ENCODE measurements at regions not wholly inside any gene's neighbourhood (a gene's known extent, or its start where the extent isn't known, plus 50 kb on each side); places are given as distances from the start of the nearest gene placed in this dataset.

- Histone ChIP-seq H3K9me3 (peaks cover 0 to 17% (median 5%) of the 10 kb centered on the region in 12 donors), H3K4me3 (no peak overlapping the region), H3K36me3 (no peaks in the 10 kb centered on the region), H3K27ac (no peak overlapping the region), H3K27me3 (peaks cover 0 to 14% (median 3%) of the 10 kb centered on the region in 9 donors), H3K4me1 (no peaks in the 10 kb centered on the region)
- no peak for DNase-seq
- TF ChIP-seq CTCF (IDR thresholded peaks at IDR 0.05) (no peak), POLR2A (IDR thresholded peaks at IDR 0.05) (no peak)
- intact Hi-C loops (cut with DNase I), result no loop called here
- no peak for ATAC-seq
- 86 to 89% (median 88%) methylated on average over 4 of the region's 4 CpGs for WGBS, 4 donors
These were observed 275.5 kb downstream of the VPS13C start for GRCh38 chr15:61784734-61785133.

GRCh38 chr15:61780278-61780980, 279.8 kb downstream of the VPS13C start:
- H3K4me3 ChIP-seq, result no peak overlapping the region
- DNase-seq, result no peak
- H3K4me1 ChIP-seq, result no peaks in the 10 kb centered on the region
- WGBS, 4 donors, result 82 to 87% (median 83%) methylated on average over 8 of the region's 8 CpGs
- peaks cover 0 to 21% (median 3%) of the 10 kb centered on the region in 9 donors for H3K27me3 ChIP-seq
- no peak for ATAC-seq
- H3K9me3 ChIP-seq, result no peaks in the 10 kb centered on the region
- no peaks in the 10 kb centered on the region for H3K36me3 ChIP-seq
- H3K27ac ChIP-seq, result no peak overlapping the region
- intact Hi-C loops (cut with DNase I), result no loop called here
- no peak for TF ChIP-seq POLR2A (IDR thresholded peaks at IDR 0.05)
- TF ChIP-seq CTCF (IDR thresholded peaks at IDR 0.05), result no peak

DNA sequence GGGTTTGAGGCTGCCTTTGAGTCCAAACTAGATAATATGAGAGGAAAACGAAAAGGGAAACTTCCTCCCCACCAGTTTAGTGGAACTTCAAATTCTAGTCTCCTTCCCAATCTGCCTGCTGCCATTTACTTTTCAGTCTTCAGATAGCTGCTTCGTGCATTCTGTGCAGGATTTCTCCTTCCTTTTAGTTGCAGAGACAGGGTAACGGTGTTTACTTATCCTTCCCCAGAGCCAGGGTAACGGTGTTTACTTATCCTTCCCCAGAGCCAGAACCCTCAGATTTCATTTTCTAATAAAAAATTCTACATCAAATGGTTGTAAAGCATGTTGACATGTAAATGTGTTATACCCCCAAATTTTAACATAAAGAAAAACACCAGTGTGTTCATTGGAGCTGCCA, 282.6 kb downstream of the VPS13C start:
- Histone ChIP-seq H3K4me1 (no peaks in the 10 kb centered on the region), H3K9me3 (peaks cover 0 to 9% (median under 1%) of the 10 kb centered on the region in 12 donors), H3K36me3 (no peaks in the 10 kb centered on the region), H3K27ac (no peak overlapping the region), H3K27me3 (peaks cover 0 to 21% (median 3%) of the 10 kb centered on the region in 9 donors), H3K4me3 (no peak overlapping the region)
- DNase-seq, result no peak
- ATAC-seq, result no peak
- 48 to 56% (median 53%) methylated on average over 4 of the region's 4 CpGs for WGBS, 4 donors
- TF ChIP-seq POLR2A (IDR thresholded peaks at IDR 0.05), result no peak
- TF ChIP-seq CTCF (IDR thresholded peaks at IDR 0.05), result no peak
- intact Hi-C loops (cut with DNase I), result no loop called here

GRCh38 chr15:61769557-61769956, 290.7 kb downstream of the VPS13C start:
- H3K27ac ChIP-seq, result no peak overlapping the region
- no peak overlapping the region for H3K4me3 ChIP-seq
- no peaks in the 10 kb centered on the region for H3K36me3 ChIP-seq
- ATAC-seq, result no peak
- H3K27me3 ChIP-seq, result peaks cover 0 to 14% (median 0%) of the 10 kb centered on the region in 9 donors
- intact Hi-C loops (cut with DNase I), result no loop called here
- H3K9me3 ChIP-seq, result peaks cover 0 to 26% (median 7%) of the 10 kb centered on the region in 12 donors
- TF ChIP-seq CTCF (IDR thresholded peaks at IDR 0.05) (no peak), POLR2A (IDR thresholded peaks at IDR 0.05) (no peak)
- H3K4me1 ChIP-seq, result no peaks in the 10 kb centered on the region
- no peak for DNase-seq
- WGBS, 4 donors, result 88 to 97% (median 94%) methylated on average over 2 of the region's 2 CpGs
